GM12864 (cell line): ENCODE measurements at regions not wholly inside any gene's neighbourhood (a gene's known extent, or its start where the extent isn't known, plus 50 kb on each side); places are given as distances from the start of the nearest gene placed in this dataset.

ENCODE experiments used
- DNase-seq: peaks from one replicate; pipeline ENCODE4 v3.0.0-alpha.2; 2011; ENCODE audit warnings: low read depth
- H3K4me3 ChIP-seq: 2 replicates; pipeline ENCODE4 v1.5.1; 2011; ENCODE audit warnings: mild to moderate bottlenecking, low read depth, low read length, control low read depth
- CTCF ChIP-seq: IDR thresholded peaks from 2 replicates; pipeline ENCODE4 v1.5.1; 2011; ENCODE audit warnings: low read depth, mild to moderate bottlenecking, moderate library complexity, low read length, control low read depth, inconsistent platforms; ENCODE audit errors: missing control alignments

DNA sequence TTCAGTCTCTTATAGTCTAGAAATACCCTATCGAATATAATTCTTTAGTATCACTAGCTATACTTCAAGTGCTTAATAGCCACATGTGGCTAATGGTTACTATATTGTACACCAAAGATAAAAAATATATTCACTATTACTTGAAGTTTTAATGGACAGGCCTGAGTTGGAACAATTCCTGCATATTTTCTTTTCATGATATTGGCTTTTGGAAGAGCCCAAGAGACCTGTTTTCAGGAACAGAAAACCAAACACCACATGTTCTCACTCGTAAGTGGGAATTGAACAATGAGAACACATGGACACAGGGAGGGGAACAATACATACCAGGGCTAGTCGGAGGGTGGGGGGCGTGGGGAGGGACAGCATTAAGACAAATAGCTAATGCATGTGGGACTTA is 334.4 kb upstream of the TRIB2 start:
- DNase-seq, result no peak
- no peak overlapping the region for H3K4me3 ChIP-seq
- TF ChIP-seq CTCF, result no peak

GRCh38 chr2:12389344-12390045 is 327.2 kb upstream of the TRIB2 start:
- no peak for DNase-seq

GRCh38 chr2:12391116-12391515 is 325.6 kb upstream of the TRIB2 start:
- no peak for DNase-seq
- no peak overlapping the region for H3K4me3 ChIP-seq
- TF ChIP-seq CTCF, result no peak

More at GRCh38 chr2:12389344-12390045, 327.2 kb upstream of the TRIB2 start:
- TF ChIP-seq CTCF, result no peak
- H3K4me3 ChIP-seq, result no peak overlapping the region

DNA sequence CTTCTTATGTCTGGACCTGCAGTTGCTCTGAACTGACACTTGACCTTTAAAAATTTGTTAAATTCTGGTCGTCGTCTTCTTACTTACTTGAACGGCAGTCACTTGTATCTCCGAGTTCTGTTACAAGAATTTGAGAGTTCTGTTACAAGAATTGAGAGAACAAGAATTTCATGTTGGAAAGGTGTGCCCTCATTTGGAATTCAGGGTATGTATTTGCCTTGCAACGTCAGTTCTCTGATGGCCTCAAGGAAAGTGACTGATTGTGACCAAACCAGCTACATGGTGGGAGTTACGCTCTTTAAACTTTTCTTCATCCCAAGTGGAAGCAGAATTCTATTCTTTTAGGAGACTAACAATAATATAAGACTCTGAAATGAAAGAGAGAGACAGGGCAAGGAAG is 320.0 kb upstream of the TRIB2 start:
- no peak overlapping the region for H3K4me3 ChIP-seq
- no peak for TF ChIP-seq CTCF
- DNase-seq, result no peak

- no peak for TF ChIP-seq CTCF
- H3K4me3 ChIP-seq, result no peak overlapping the region
- no peak for DNase-seq
Observed at GRCh38 chr2:12397854-12398253, 318.9 kb upstream of the TRIB2 start.

- no peak overlapping the region for H3K4me3 ChIP-seq
- no peak for TF ChIP-seq CTCF
- no peak for DNase-seq
Observed at GRCh38 chr2:12399240-12399639, 317.5 kb upstream of the TRIB2 start.

DNA sequence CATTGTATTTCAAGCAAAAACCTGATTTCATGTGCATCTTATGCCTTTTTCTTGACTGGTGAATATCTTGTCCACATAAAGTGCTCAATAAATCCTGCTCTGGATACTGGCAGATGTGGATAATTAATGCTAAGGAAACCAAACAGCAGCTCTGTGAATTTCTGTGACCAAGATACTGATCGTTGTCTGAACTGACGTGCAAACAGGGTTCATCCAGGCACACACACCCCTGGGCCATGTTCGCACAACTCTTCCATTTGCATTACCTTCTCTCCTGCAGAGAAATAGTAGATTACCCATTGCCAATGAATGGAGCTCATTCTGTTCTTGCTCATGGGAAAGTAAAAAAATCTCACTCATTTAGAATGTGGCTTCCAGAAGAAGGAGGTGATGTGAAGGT is 316.2 kb upstream of the TRIB2 start:
- TF ChIP-seq CTCF, result no peak
- DNase-seq, result no peak
- H3K4me3 ChIP-seq, result no peak overlapping the region
